Ectodermal cell (in vitro differentiated cells): ENCODE measurements at regions not wholly inside any gene's neighbourhood (a gene's known extent, or its start where the extent isn't known, plus 50 kb on each side); places are given as distances from the start of the nearest gene placed in this dataset.

ENCODE experiments used
- H3K27ac ChIP-seq: 2 replicates; pipeline ENCODE4 v1.7.0; 2013; ENCODE audit warnings: mild to moderate bottlenecking, low read depth, low read length; ENCODE audit not compliant: insufficient read depth, poor library complexity, severe bottlenecking
- H3K27me3 ChIP-seq: 2 replicates; pipeline ENCODE4 v1.7.0; 2013; ENCODE audit warnings: mild to moderate bottlenecking, low read length; ENCODE audit not compliant: insufficient read depth, control insufficient read depth, poor library complexity, severe bottlenecking
- H3K36me3 ChIP-seq: one replicate; pipeline ENCODE4 v1.7.0; 2013; ENCODE audit warnings: low read length; ENCODE audit not compliant: control insufficient read depth, insufficient read depth
- H3K4me1 ChIP-seq: one replicate; pipeline ENCODE4 v1.7.0; 2013; ENCODE audit warnings: low read length; ENCODE audit not compliant: control insufficient read depth, insufficient read depth
- H3K4me3 ChIP-seq: 2 replicates; pipeline ENCODE4 v1.7.0; 2013; ENCODE audit warnings: low read depth, low read length, control low read depth; ENCODE audit not compliant: insufficient read depth
- H3K9me3 ChIP-seq: 2 replicates; pipeline ENCODE4 v1.7.0; 2013; ENCODE audit warnings: mild to moderate bottlenecking, low read length, moderate library complexity; ENCODE audit not compliant: control insufficient read depth
- WGBS, 2 experiments: methylation state at CpG; one replicate each; pipeline ENCODE4 v1.1.7; 2013; ENCODE audit warnings: missing lambda C conversion rate in 2 of 2; 5-methylcytosine and 5-hydroxymethylcytosine counted together

- Histone ChIP-seq H3K4me1 (peaks cover 26% of the 10 kb centered on the region), H3K36me3 (no peaks in the 10 kb centered on the region), H3K9me3 (no peaks in the 10 kb centered on the region), H3K4me3 (no peak overlapping the region), H3K27me3 (no peaks in the 10 kb centered on the region), H3K27ac (no peak overlapping the region)
- WGBS, 2 experiments: 85 to 88% methylated on average over 7 to 8 of the region's 9 CpGs
These were observed 96.9 kb upstream of the ADTRP start for GRCh38 chr6:11875325-11876109.

- no peak overlapping the region for H3K4me3 ChIP-seq
- H3K4me1 ChIP-seq: no peaks in the 10 kb centered on the region
- no peak overlapping the region for H3K27ac ChIP-seq
- WGBS, 2 experiments: 76 to 77% methylated on average over 8 of the region's 8 CpGs
- no peaks in the 10 kb centered on the region for H3K36me3 ChIP-seq
- no peaks in the 10 kb centered on the region for H3K27me3 ChIP-seq
- no peaks in the 10 kb centered on the region for H3K9me3 ChIP-seq
These were observed 91.2 kb upstream of the ADTRP start for GRCh38 chr6:11869672-11870340.

- 96 to 97% methylated on average over 6 of the region's 6 CpGs for WGBS, 2 experiments
- H3K4me3 ChIP-seq: no peak overlapping the region
These were observed 89.8 kb upstream of the ADTRP start for GRCh38 chr6:11868392-11868791.

GRCh38 chr6:11865680-11866300 is 87.2 kb upstream of the ADTRP start:
- Histone ChIP-seq H3K27ac (no peak overlapping the region), H3K9me3 (no peaks in the 10 kb centered on the region), H3K4me1 (no peaks in the 10 kb centered on the region), H3K27me3 (no peaks in the 10 kb centered on the region), H3K36me3 (no peaks in the 10 kb centered on the region), H3K4me3 (no peak overlapping the region)
- WGBS, 2 experiments: 94 to 96% methylated on average over 8 of the region's 8 CpGs

More at GRCh38 chr6:11868392-11868791, 89.8 kb upstream of the ADTRP start:
- no peak overlapping the region for H3K27ac ChIP-seq
- H3K36me3 ChIP-seq: no peaks in the 10 kb centered on the region
- no peaks in the 10 kb centered on the region for H3K9me3 ChIP-seq
- no peaks in the 10 kb centered on the region for H3K4me1 ChIP-seq
- no peaks in the 10 kb centered on the region for H3K27me3 ChIP-seq

- H3K9me3 ChIP-seq: no peaks in the 10 kb centered on the region
- H3K27ac ChIP-seq: no peak overlapping the region
- H3K27me3 ChIP-seq: no peaks in the 10 kb centered on the region
- H3K36me3 ChIP-seq: no peaks in the 10 kb centered on the region
- no peak overlapping the region for H3K4me3 ChIP-seq
- peaks cover 4% of the 10 kb centered on the region for H3K4me1 ChIP-seq
These were observed 79.8 kb upstream of the ADTRP start for GRCh38 chr6:11858439-11858838.

GRCh38 chr6:11855743-11856142 is 77.1 kb upstream of the ADTRP start:
- Histone ChIP-seq H3K27ac (no peak overlapping the region), H3K27me3 (no peaks in the 10 kb centered on the region)
- WGBS, 2 experiments: 93% methylated on average over 3 to 4 of the region's 4 CpGs

GRCh38 chr6:11854408-11855165 is 76.0 kb upstream of the ADTRP start:
- 91 to 96% methylated on average over 6 of the region's 7 CpGs for WGBS, 2 experiments
- no peaks in the 10 kb centered on the region for H3K9me3 ChIP-seq
- no peak overlapping the region for H3K27ac ChIP-seq
- H3K36me3 ChIP-seq: no peaks in the 10 kb centered on the region
- no peak overlapping the region for H3K4me3 ChIP-seq
- peaks cover 9% of the 10 kb centered on the region for H3K4me1 ChIP-seq
- no peaks in the 10 kb centered on the region for H3K27me3 ChIP-seq

More at GRCh38 chr6:11855743-11856142, 77.1 kb upstream of the ADTRP start:
- H3K9me3 ChIP-seq: no peaks in the 10 kb centered on the region
- no peaks in the 10 kb centered on the region for H3K36me3 ChIP-seq
- H3K4me1 ChIP-seq: peaks cover 9% of the 10 kb centered on the region
- H3K4me3 ChIP-seq: no peak overlapping the region

DNA sequence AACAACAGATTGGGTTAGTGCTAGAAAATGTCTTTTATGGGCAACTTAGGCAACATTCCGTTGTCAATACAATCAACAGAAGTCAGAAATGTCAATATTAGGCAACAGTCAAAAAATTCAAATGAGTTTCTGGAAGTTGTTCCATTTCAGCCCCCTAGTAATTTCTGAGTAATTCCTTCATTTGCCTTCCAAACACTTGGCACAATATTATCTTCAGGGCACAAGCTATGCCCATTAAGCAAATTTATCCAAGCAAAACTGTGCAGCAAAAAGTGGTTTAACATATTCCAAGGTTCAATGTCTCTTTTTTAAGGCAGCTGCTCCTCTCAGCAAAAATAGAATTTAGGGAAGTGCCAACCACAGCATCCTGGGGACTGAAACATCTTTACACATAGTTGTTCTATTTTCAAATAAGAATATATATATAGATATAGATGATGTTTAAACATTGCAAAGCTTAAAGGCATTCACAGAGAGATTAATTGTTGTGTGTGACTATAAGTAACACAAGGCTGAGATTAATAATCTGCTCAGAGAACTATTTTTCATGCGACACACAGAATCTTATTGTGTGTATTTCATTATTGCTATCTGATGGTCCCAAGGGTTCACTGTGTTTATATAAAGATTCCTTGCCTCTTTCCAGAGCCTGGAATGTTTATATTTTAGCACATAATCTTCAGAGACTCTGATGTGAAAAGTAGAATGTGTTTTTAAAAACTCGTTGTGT is 75.2 kb upstream of the ADTRP start:
- no peaks in the 10 kb centered on the region for H3K36me3 ChIP-seq
- H3K4me1 ChIP-seq: peaks cover 9% of the 10 kb centered on the region
- 86 to 93% methylated on average over 2 to 3 of the region's 3 CpGs for WGBS, 2 experiments
- no peaks in the 10 kb centered on the region for H3K9me3 ChIP-seq
- H3K27ac ChIP-seq: no peak overlapping the region
- H3K27me3 ChIP-seq: no peaks in the 10 kb centered on the region
- no peak overlapping the region for H3K4me3 ChIP-seq

DNA sequence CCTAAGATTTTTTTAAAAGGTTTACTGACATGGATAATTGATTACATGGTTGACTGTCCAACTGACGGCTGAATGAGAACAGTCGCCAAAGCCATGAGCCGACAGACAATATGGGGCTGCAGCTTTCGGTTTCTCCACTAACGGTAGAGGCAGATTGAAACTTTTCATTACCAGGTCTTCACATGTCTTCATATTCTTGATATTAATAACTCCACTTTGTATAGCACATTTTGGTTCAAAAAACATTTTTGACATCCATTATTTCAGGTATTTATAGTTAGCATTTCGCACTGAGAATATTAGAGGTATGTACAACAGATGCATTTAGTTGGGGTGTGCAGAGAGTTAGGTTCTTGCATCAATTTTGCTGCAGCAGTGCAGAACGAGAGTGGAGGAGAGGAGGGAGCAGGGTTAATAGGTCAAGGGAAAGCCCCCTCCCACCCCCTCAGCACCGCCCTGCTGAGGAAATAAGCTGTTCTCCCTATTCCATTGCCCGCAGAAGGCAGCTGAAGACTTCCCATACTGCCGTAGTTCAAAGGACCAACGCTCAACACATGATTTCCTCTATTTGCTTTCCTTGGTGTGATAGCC is 73.6 kb upstream of the ADTRP start:
- Histone ChIP-seq H3K27me3 (no peaks in the 10 kb centered on the region), H3K4me3 (no peak overlapping the region), H3K4me1 (peaks cover 9% of the 10 kb centered on the region), H3K27ac (no peak overlapping the region), H3K9me3 (no peaks in the 10 kb centered on the region), H3K36me3 (no peaks in the 10 kb centered on the region)
- WGBS, 2 experiments: 72 to 78% methylated on average over 10 to 11 of the region's 11 CpGs
